Hepatocyte (in vitro differentiated cells): ENCODE measurements at regions not wholly inside any gene's neighbourhood (a gene's known extent, or its start where the extent isn't known, plus 50 kb on each side); places are given as distances from the start of the nearest gene placed in this dataset.

Source experiments
- CTCF ChIP-seq: fragments of 200-600 bp; sonication (generic); IDR thresholded peaks from 2 replicates; pipeline ENCODE4 v1.5.1; 2016; ENCODE audit warnings: antibody characterized with exemption, mild to moderate bottlenecking; ENCODE audit not compliant: poor library complexity
- EZH2 ChIP-seq: fragments of 200-600 bp; sonication (generic); IDR thresholded peaks from 2 replicates; pipeline ENCODE4 v1.6.1; 2016; ENCODE audit warnings: antibody characterized with exemption, mild to moderate bottlenecking, borderline replicate concordance
- EZH2phosphoT487 ChIP-seq: fragments of 200-600 bp; sonication (generic); IDR thresholded peaks from one replicate; pipeline ENCODE4 v1.6.1; 2018; ENCODE audit warnings: antibody characterized with exemption, mild to moderate bottlenecking, low read depth, moderate library complexity; ENCODE audit not compliant: unreplicated experiment, severe bottlenecking

GRCh38 chr2:22957446-22957845, 427.5 kb upstream of the KLHL29 start:
- no peak for TF ChIP-seq CTCF
- TF ChIP-seq EZH2, result no peak
- TF ChIP-seq EZH2phosphoT487, result no peak
